ENCODE measurements at regions not wholly inside any gene's neighbourhood (a gene's known extent, or its start where the extent isn't known, plus 50 kb on each side); places are given as distances from the start of the nearest gene placed in this dataset.

GRCh38 chr4:89509708-89510281 lies 202.2 kb upstream of the GPRIN3 start:
- TF ChIP-seq CTCF (IDR thresholded peaks at IDR 0.05) = no peak
- TF ChIP-seq POLR2A (IDR thresholded peaks at IDR 0.05) = no peak
- no peak for TF ChIP-seq POLR2AphosphoS5 (IDR thresholded peaks at IDR 0.05)
- no peak for TF ChIP-seq EP300 (IDR thresholded peaks at IDR 0.05)
